OCI-LY7 (cell line): ENCODE measurements at regions not wholly inside any gene's neighbourhood (a gene's known extent, or its start where the extent isn't known, plus 50 kb on each side); places are given as distances from the start of the nearest gene placed in this dataset. TPM values are rescaled to one million over a fixed set of nuclear protein-coding genes. Genes with fewer than 3 reads are reported as not detected.

Experiments used
- BruUV-seq: library from RNA; stranded (reverse); fragments of 400-500 nt; replicated peaks from 2 replicates; lab custom pipeline; 2021; lab: Mats Ljungman, UMichigan
- CTCF ChIA-PET: fragments of 300-600 bp; sonication (Branson Sonifier 250); formaldehyde crosslinking; loops from one replicate; lab custom pipeline; 2022; ENCODE audit warnings: antibody characterized with exemption; ENCODE audit not compliant: unreplicated experiment; lab: Charles Lee
- POLR2A ChIA-PET: fragments of 300-600 bp; sonication (Branson Sonifier 250); formaldehyde crosslinking; loops from one replicate; lab custom pipeline; 2022; ENCODE audit warnings: antibody characterized with exemption; lab: Charles Lee
- DNase-seq: peaks from one replicate; pipeline ENCODE4 v3.0.0-alpha.2; 2015; ENCODE audit warnings: low spot score
- H2AFZ ChIP-seq: fragments of 200-600 bp; sonication (generic), shearing (Covaris generic); 2 replicates; pipeline ENCODE4 v1.6.1; 2014; ENCODE audit warnings: mild to moderate bottlenecking, antibody characterized with exemption, low read length, moderate library complexity
- H3K27ac ChIP-seq: fragments of 200-600 bp; sonication (generic); 2 replicates; pipeline ENCODE4 v1.5.1; 2014; ENCODE audit warnings: mixed run types, low read depth, mild to moderate bottlenecking, moderate library complexity, low read length, inconsistent platforms; ENCODE audit not compliant: poor library complexity, severe bottlenecking
- H3K36me3 ChIP-seq: fragments of 200-600 bp; sonication (generic); 2 replicates; pipeline ENCODE4 v1.6.1; 2014; ENCODE audit warnings: mild to moderate bottlenecking, antibody characterized with exemption, low read length, moderate library complexity, mixed read lengths; ENCODE audit not compliant: insufficient read depth
- H3K4me1 ChIP-seq: fragments of 200-600 bp; sonication (generic); 2 replicates; pipeline ENCODE4 v1.5.1; 2014; ENCODE audit warnings: mild to moderate bottlenecking, low read length; ENCODE audit not compliant: insufficient read depth, poor library complexity, severe bottlenecking
- H3K4me2 ChIP-seq: fragments of 200-600 bp; sonication (generic); 2 replicates; pipeline ENCODE4 v1.6.1; 2014; ENCODE audit warnings: mild to moderate bottlenecking, low read length
- H3K4me3 ChIP-seq: fragments of 200-600 bp; sonication (generic); 2 replicates; pipeline ENCODE4 v1.5.1; 2014; ENCODE audit warnings: mild to moderate bottlenecking, low read depth, low read length; ENCODE audit not compliant: poor library complexity, severe bottlenecking
- H3K79me2 ChIP-seq: fragments of 200-600 bp; sonication (generic); 2 replicates; pipeline ENCODE4 v1.6.1; 2016; ENCODE audit warnings: low read depth, mild to moderate bottlenecking, low read length, moderate library complexity, mixed read lengths; ENCODE audit not compliant: insufficient read depth
- H3K9me2 ChIP-seq: fragments of 200-600 bp; sonication (generic); 2 replicates; pipeline ENCODE4 v1.6.1; 2016; ENCODE audit warnings: mild to moderate bottlenecking, low read length, mixed read lengths; ENCODE audit not compliant: insufficient read depth
- H3K9me3 ChIP-seq: fragments of 200-600 bp; sonication (generic); 2 replicates; pipeline ENCODE4 v1.6.1; 2014; ENCODE audit warnings: mild to moderate bottlenecking, mixed run types, low read length, mixed read lengths
- H4K20me1 ChIP-seq: fragments of 200-600 bp; sonication (generic); 2 replicates; pipeline ENCODE4 v1.6.1; 2014; ENCODE audit warnings: mild to moderate bottlenecking, antibody characterized with exemption, low read length, moderate library complexity, mixed read lengths; ENCODE audit not compliant: insufficient read depth
- EZH2phosphoT487 ChIP-seq: fragments of 200-600 bp; sonication (generic); IDR thresholded peaks from 2 replicates; pipeline ENCODE4 v1.6.1; 2018; ENCODE audit warnings: low read depth, borderline replicate concordance, mild to moderate bottlenecking, mixed run types, antibody characterized with exemption, low read length, moderate library complexity, mixed read lengths
- intact Hi-C: fragments of 100-400 bp; cut with micrococcal nuclease; formaldehyde crosslinking; loops from one replicate; pipeline ENCODE4 v1.10.0; 2022; ENCODE audit not compliant: unreplicated experiment
- small RNA-seq: library from RNA; depleted of rRNA; stranded (forward); fragments of <200 nt; gene quantifications from one replicate; pipeline ENCODE3, GENCODE V24; 2014
- TF ChIP-seq, protein P1 (sequence below): fragments of 200-600 bp; sonication (generic); conservative IDR thresholded peaks from 2 replicates; pipeline ENCODE4 v1.5.1; 2014; ENCODE audit warnings: mild to moderate bottlenecking, antibody characterized with exemption, low read length, moderate library complexity, mixed read lengths

DNA sequence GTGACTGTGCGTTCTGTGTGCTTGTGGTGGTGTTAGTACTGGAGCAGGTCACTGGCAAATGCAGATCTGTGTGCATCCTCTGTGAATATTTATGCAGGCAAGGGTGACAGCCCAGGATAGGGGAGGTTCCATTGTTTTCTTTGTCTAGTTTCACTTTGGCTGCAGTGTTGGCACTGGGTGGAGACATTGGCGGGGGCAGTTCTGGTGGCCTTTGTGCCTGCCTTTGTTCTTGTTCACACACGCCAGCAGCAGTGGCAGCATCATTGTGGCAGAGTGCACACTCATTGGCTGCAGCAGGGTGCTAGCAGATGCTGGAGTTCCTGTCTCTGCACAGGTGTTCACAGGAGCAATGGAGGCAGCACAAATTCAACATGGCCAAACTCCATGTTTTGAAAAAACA, 495.3 kb downstream of the UBE2NL start:
- Histone ChIP-seq H3K4me3 (no peak overlapping the region), H3K4me1 (no peaks in the 10 kb centered on the region), H3K9me2 (no peaks in the 10 kb centered on the region), H3K79me2 (no peaks in the 10 kb centered on the region), H3K9me3 (no peaks in the 10 kb centered on the region), H3K36me3 (no peaks in the 10 kb centered on the region), H3K4me2 (no peak overlapping the region), H3K27ac (no peak overlapping the region), H2AFZ (no peak overlapping the region), H4K20me1 (no peaks in the 10 kb centered on the region)
- intact Hi-C loops = no loop called here
- DNase-seq = no peak
- BruUV-seq = no TSS peak
- no peak for TF ChIP-seq EZH2phosphoT487
- TF ChIP-seq, protein P1, sequence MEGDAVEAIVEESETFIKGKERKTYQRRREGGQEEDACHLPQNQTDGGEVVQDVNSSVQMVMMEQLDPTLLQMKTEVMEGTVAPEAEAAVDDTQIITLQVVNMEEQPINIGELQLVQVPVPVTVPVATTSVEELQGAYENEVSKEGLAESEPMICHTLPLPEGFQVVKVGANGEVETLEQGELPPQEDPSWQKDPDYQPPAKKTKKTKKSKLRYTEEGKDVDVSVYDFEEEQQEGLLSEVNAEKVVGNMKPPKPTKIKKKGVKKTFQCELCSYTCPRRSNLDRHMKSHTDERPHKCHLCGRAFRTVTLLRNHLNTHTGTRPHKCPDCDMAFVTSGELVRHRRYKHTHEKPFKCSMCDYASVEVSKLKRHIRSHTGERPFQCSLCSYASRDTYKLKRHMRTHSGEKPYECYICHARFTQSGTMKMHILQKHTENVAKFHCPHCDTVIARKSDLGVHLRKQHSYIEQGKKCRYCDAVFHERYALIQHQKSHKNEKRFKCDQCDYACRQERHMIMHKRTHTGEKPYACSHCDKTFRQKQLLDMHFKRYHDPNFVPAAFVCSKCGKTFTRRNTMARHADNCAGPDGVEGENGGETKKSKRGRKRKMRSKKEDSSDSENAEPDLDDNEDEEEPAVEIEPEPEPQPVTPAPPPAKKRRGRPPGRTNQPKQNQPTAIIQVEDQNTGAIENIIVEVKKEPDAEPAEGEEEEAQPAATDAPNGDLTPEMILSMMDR = no peak
- ChIA-PET CTCF (no interaction called here), POLR2A (no interaction called here)

DNA sequence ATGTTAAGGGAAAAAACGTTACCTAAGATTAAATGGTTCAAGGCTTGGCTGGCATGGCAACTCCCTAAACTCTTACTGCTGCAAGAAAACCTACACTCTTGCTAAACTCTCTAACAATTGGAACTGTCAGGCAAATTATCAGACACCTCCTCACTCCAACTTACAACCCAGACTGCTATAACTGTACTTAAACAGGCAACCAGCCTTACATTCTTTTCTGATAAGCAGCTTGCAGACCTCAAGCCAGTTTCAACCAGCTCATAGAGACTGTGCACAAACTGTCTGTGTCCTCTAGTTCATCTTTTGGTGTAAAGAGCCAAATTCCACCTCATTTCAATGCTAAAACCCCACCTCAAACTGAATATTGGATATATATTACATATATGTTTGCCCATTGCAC, 504.9 kb downstream of the UBE2NL start:
- H3K36me3 ChIP-seq = no peaks in the 10 kb centered on the region
- ChIA-PET POLR2A (no interaction called here), CTCF (no interaction called here)
- H3K4me3 ChIP-seq = no peak overlapping the region
- DNase-seq = no peak
- no peaks in the 10 kb centered on the region for H3K9me2 ChIP-seq
- H4K20me1 ChIP-seq = no peaks in the 10 kb centered on the region
- TF ChIP-seq EZH2phosphoT487 = no peak
- TF ChIP-seq, protein P1 = no peak
- no peaks in the 10 kb centered on the region for H3K79me2 ChIP-seq
- no peaks in the 10 kb centered on the region for H3K4me1 ChIP-seq
- no peaks in the 10 kb centered on the region for H3K9me3 ChIP-seq
- no peak overlapping the region for H3K27ac ChIP-seq
- intact Hi-C loops = no loop called here
- H3K4me2 ChIP-seq = no peak overlapping the region
- no peak overlapping the region for H2AFZ ChIP-seq
- no TSS peak for BruUV-seq

Small RNA genes lying in the stretch of these regions (small RNA-seq; reads per million reads assigned to genes)
- not detected for gene AC234064.1
